ENCODE measurements at regions not wholly inside any gene's neighbourhood (a gene's known extent, or its start where the extent isn't known, plus 50 kb on each side); places are given as distances from the start of the nearest gene placed in this dataset.

GRCh38 chr21:20603236-20603635 lies 395.0 kb upstream of the NCAM2 start:
- TF ChIP-seq ZNF274 (IDR thresholded peaks at IDR 0.05; ENCODE audit: low read depth, low read length) (no peak), YY1 (IDR thresholded peaks at IDR 0.05; ENCODE audit: insufficient read depth, insufficient read length) (no peak)

Measured in NT2/D1 (cell line).